HEK293 (cell line): ENCODE measurements at regions not wholly inside any gene's neighbourhood (a gene's known extent, or its start where the extent isn't known, plus 50 kb on each side); places are given as distances from the start of the nearest gene placed in this dataset.
A peak's percentile ranks its signal among the peaks of the same experiment; 100 is the strongest.

Source experiments
- CTCF ChIA-PET: fragments of 350-600 bp; formaldehyde crosslinking; extraction: SDS; loops from one replicate; lab custom pipeline; 2021; ENCODE audit warnings: antibody characterized with exemption; lab: Yijun Ruan, JAX
- POLR2A ChIA-PET: fragments of 300-600 bp; formaldehyde crosslinking; extraction: SDS; loops from one replicate; lab custom pipeline; 2020; ENCODE audit warnings: antibody characterized with exemption, inconsistent platforms; lab: Yijun Ruan, JAX
- H3K27ac ChIP-seq: fragments of 200-500 bp; sonication (Bioruptor generic); 2 replicates; pipeline ENCODE4 v1.5.1; 2014; ENCODE audit warnings: low read depth, low read length, control low read depth, inconsistent platforms; ENCODE audit errors: extremely low read depth
- H3K36me3 ChIP-seq, 2 experiments: fragments of 200-500 bp in 1 of 2; sonication (Bioruptor generic) in 1 of 2; 1 replicate in 1 of 2; 2 replicates in 1 of 2; pipeline ENCODE4 v1.5.1; 2014 to 2017; ENCODE audit warnings: inconsistent platforms in 2 of 2, low read length in 2 of 2; ENCODE audit not compliant: control insufficient read depth in 2 of 2, insufficient read depth in 1 of 2
- H3K4me1 ChIP-seq: fragments of 200-500 bp; sonication (Bioruptor generic); 2 replicates; pipeline ENCODE4 v1.5.1; 2014; ENCODE audit warnings: mild to moderate bottlenecking, low read length, inconsistent platforms; ENCODE audit not compliant: control insufficient read depth, insufficient read depth
- H3K4me3 ChIP-seq: 2 replicates; pipeline ENCODE4 v1.5.1; 2011; ENCODE audit warnings: low read depth, mild to moderate bottlenecking, control low read depth, low read length, moderate library complexity
- H3K9me3 ChIP-seq: fragments of 200-500 bp; sonication (Bioruptor generic); 2 replicates; pipeline ENCODE4 v1.5.1; 2014; ENCODE audit warnings: low read depth, low read length, inconsistent platforms; ENCODE audit not compliant: control insufficient read depth, insufficient read depth
- GLI2 ChIP-seq: fragments of 450-650 bp; formaldehyde crosslinking; IDR thresholded peaks from 2 replicates; pipeline ENCODE4; 2017; ENCODE audit warnings: missing biosample characterization, missing genetic modification characterization, low read depth, borderline replicate concordance
- IKZF3 ChIP-seq: fragments of 450-650 bp; IDR thresholded peaks from 2 replicates; pipeline ENCODE4 v1.5.0; 2018; ENCODE audit warnings: missing biosample characterization, mild to moderate bottlenecking, missing genetic modification characterization, moderate library complexity
- ZIC2 ChIP-seq: fragments of 450-650 bp; formaldehyde crosslinking; IDR thresholded peaks from 2 replicates; pipeline ENCODE4 v1.5.1; 2016; ENCODE audit warnings: missing biosample characterization, missing genetic modification characterization
- ZNF146 ChIP-seq: fragments of 450-650 bp; formaldehyde crosslinking; IDR thresholded peaks from 2 replicates; pipeline ENCODE4 v1.5.1; 2016; ENCODE audit warnings: missing biosample characterization, missing genetic modification characterization
- ZNF214 ChIP-seq: fragments of 450-650 bp; formaldehyde crosslinking; IDR thresholded peaks from 2 replicates; pipeline ENCODE4 v1.5.1; 2017; ENCODE audit warnings: missing biosample characterization, mild to moderate bottlenecking, missing genetic modification characterization, borderline replicate concordance
- ZNF423 ChIP-seq: fragments of 450-650 bp; formaldehyde crosslinking; IDR thresholded peaks from 2 replicates; pipeline ENCODE4 v1.5.1; 2016; ENCODE audit warnings: missing biosample characterization, missing genetic modification characterization
- ZNF514 ChIP-seq: fragments of 450-650 bp; formaldehyde crosslinking; IDR thresholded peaks from 2 replicates; pipeline ENCODE4 v1.5.1; 2016; ENCODE audit warnings: missing biosample characterization, missing genetic modification characterization
- ZNF777 ChIP-seq: fragments of 450-650 bp; formaldehyde crosslinking; IDR thresholded peaks from 2 replicates; pipeline ENCODE4 v1.5.1; 2017; ENCODE audit warnings: missing biosample characterization, missing genetic modification characterization, borderline replicate concordance
- TF ChIP-seq, protein P1 (sequence below): fragments of 450-650 bp; formaldehyde crosslinking; conservative IDR thresholded peaks from 2 replicates; pipeline ENCODE4 v1.5.1; 2016; ENCODE audit warnings: low read depth, missing biosample characterization, missing genetic modification characterization
- TF ChIP-seq, protein P2 (sequence below): fragments of 450-650 bp; formaldehyde crosslinking; IDR thresholded peaks from 2 replicates; pipeline ENCODE4 v1.5.1; 2016; ENCODE audit warnings: missing biosample characterization, missing genetic modification characterization
- TF ChIP-seq, protein P3 (sequence below): fragments of 450-650 bp; formaldehyde crosslinking; IDR thresholded peaks from 2 replicates; pipeline ENCODE4 v1.5.1; 2016; ENCODE audit warnings: missing biosample characterization, missing genetic modification characterization
- TF ChIP-seq, protein P4 (sequence below): fragments of 450-650 bp; formaldehyde crosslinking; IDR thresholded peaks from 2 replicates; pipeline ENCODE4 v1.5.1; 2016; ENCODE audit warnings: missing biosample characterization, missing genetic modification characterization
- TF ChIP-seq, protein P5 (sequence below): fragments of 450-650 bp; formaldehyde crosslinking; IDR thresholded peaks from 2 replicates; pipeline ENCODE4 v1.5.0; 2017; ENCODE audit warnings: missing biosample characterization, missing genetic modification characterization, borderline replicate concordance

DNA sequence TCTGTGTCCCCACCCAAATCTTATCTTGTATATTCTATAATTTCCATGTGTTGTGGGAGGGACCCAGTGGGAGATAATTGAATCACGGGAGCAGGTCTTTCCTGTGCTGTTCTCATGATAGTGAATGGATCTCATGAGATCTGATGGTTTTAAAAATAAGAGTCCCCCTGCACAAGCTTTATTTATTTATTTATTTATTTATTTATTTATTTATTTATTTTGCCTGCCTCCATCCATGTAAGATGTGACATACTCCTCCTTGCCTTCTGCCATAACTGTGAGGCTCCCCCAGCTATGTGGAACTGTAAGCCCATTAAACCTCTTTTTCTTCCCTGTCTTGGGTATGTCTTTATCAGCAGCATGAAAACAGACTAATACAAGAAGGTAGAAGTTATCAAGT lies 579.1 kb upstream of the GRM3 start (continued):
- TF ChIP-seq, protein P1, sequence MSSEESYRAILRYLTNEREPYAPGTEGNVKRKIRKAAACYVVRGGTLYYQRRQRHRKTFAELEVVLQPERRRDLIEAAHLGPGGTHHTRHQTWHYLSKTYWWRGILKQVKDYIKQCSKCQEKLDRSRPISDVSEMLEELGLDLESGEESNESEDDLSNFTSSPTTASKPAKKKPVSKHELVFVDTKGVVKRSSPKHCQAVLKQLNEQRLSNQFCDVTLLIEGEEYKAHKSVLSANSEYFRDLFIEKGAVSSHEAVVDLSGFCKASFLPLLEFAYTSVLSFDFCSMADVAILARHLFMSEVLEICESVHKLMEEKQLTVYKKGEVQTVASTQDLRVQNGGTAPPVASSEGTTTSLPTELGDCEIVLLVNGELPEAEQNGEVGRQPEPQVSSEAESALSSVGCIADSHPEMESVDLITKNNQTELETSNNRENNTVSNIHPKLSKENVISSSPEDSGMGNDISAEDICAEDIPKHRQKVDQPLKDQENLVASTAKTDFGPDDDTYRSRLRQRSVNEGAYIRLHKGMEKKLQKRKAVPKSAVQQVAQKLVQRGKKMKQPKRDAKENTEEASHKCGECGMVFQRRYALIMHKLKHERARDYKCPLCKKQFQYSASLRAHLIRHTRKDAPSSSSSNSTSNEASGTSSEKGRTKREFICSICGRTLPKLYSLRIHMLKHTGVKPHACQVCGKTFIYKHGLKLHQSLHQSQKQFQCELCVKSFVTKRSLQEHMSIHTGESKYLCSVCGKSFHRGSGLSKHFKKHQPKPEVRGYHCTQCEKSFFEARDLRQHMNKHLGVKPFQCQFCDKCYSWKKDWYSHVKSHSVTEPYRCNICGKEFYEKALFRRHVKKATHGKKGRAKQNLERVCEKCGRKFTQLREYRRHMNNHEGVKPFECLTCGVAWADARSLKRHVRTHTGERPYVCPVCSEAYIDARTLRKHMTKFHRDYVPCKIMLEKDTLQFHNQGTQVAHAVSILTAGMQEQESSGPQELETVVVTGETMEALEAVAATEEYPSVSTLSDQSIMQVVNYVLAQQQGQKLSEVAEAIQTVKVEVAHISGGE (tag by site-specific recombination): peak; percentile 43

DNA sequence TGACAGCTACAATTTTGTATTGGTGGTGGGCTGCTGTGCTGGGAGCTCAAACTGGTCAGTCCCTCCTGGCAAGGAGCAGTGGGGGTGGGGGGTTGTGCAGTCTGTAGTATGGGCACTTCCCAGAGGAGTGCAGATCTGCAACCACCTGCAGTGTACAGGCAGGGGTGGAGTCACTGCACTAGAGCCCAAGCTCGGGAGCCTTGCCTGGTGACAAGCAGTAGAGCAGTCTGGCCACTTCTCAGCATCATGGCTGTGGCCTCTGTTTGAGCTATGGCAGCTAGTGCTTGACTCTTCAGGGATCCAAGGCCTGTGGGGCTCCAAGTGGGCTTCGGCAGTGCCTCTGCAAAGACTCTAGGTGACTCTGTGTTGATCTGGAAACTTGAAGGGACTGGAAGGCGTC lies 585.1 kb upstream of the GRM3 start:
- no peak for TF ChIP-seq ZNF146 (tag by site-specific recombination)
- TF ChIP-seq ZNF423 (tag by site-specific recombination): no peak
- TF ChIP-seq ZNF514 (tag by site-specific recombination): no peak
- no peak overlapping the region for H3K4me3 ChIP-seq
- no peak overlapping the region for H3K27ac ChIP-seq
- no peaks in the 10 kb centered on the region for H3K4me1 ChIP-seq
- POLR2A ChIA-PET: no interaction called here
- no peaks in the 10 kb centered on the region for H3K9me3 ChIP-seq
- no peaks in the 10 kb centered on the region for H3K36me3 ChIP-seq
- CTCF ChIA-PET: interaction anchor here (0.6 kb wide), 1 partner anchor 1291 kb away, joined by 3 read pairs; no protein-coding TSS in a partner anchor

DNA sequence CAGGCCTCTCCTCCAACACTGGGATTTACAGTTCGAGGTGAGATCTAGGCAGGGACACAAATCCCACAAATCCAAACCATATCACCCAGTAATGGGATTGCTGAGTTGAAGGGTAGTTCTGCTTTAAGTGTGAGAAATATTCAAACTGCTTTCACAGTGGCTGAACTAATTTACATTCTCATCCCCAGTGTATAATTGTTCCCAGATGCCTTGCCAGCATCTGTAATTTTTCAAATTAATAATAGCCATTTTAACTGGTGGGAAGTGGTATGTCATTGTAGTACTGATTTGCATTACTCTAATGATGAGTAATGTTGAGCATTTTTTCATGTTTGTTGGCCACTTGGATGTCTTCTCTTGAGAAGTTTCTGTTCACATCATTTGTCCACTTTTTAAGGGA lies 592.8 kb upstream of the GRM3 start:
- H3K9me3 ChIP-seq: no peaks in the 10 kb centered on the region
- ChIA-PET POLR2A (no interaction called here), CTCF (no interaction called here)
- no peaks in the 10 kb centered on the region for H3K4me1 ChIP-seq
- H3K36me3 ChIP-seq: no peaks in the 10 kb centered on the region
- no peak for TF ChIP-seq ZIC2 (tag by site-specific recombination)
- TF ChIP-seq, protein P2, sequence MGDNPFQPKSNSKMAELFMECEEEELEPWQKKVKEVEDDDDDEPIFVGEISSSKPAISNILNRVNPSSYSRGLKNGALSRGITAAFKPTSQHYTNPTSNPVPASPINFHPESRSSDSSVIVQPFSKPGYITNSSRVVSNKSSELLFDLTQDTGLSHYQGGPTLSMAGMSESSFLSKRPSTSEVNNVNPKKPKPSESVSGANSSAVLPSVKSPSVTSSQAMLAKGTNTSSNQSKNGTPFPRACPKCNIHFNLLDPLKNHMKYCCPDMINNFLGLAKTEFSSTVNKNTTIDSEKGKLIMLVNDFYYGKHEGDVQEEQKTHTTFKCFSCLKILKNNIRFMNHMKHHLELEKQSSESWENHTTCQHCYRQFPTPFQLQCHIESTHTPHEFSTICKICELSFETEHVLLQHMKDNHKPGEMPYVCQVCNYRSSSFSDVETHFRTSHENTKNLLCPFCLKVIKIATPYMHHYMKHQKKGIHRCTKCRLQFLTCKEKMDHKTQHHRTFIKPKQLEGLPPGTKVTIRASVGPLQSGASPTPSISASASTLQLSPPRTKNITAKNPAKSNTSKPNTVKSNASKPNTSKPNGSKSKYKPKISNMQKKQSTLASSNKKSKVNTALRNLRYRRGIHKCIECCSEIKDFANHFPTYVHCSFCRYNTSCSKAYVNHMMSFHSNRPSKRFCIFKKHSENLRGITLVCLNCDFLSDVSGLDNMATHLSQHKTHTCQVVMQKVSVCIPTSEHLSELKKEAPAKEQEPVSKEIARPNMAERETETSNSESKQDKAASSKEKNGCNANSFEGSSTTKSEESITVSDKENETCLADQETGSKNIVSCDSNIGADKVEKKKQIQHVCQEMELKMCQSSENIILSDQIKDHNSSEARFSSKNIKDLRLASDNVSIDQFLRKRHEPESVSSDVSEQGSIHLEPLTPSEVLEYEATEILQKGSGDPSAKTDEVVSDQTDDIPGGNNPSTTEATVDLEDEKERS (tag by site-specific recombination): no peak
- no peak for TF ChIP-seq GLI2 (tag by site-specific recombination)
- TF ChIP-seq ZNF777: no peak
- TF ChIP-seq, protein P3, sequence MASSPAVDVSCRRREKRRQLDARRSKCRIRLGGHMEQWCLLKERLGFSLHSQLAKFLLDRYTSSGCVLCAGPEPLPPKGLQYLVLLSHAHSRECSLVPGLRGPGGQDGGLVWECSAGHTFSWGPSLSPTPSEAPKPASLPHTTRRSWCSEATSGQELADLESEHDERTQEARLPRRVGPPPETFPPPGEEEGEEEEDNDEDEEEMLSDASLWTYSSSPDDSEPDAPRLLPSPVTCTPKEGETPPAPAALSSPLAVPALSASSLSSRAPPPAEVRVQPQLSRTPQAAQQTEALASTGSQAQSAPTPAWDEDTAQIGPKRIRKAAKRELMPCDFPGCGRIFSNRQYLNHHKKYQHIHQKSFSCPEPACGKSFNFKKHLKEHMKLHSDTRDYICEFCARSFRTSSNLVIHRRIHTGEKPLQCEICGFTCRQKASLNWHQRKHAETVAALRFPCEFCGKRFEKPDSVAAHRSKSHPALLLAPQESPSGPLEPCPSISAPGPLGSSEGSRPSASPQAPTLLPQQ (tag by site-specific recombination): no peak
- no peak for TF ChIP-seq IKZF3
- TF ChIP-seq, protein P4, sequence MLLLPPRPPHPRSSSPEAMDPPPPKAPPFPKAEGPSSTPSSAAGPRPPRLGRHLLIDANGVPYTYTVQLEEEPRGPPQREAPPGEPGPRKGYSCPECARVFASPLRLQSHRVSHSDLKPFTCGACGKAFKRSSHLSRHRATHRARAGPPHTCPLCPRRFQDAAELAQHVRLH (tag by site-specific recombination): no peak
- TF ChIP-seq, protein P5, sequence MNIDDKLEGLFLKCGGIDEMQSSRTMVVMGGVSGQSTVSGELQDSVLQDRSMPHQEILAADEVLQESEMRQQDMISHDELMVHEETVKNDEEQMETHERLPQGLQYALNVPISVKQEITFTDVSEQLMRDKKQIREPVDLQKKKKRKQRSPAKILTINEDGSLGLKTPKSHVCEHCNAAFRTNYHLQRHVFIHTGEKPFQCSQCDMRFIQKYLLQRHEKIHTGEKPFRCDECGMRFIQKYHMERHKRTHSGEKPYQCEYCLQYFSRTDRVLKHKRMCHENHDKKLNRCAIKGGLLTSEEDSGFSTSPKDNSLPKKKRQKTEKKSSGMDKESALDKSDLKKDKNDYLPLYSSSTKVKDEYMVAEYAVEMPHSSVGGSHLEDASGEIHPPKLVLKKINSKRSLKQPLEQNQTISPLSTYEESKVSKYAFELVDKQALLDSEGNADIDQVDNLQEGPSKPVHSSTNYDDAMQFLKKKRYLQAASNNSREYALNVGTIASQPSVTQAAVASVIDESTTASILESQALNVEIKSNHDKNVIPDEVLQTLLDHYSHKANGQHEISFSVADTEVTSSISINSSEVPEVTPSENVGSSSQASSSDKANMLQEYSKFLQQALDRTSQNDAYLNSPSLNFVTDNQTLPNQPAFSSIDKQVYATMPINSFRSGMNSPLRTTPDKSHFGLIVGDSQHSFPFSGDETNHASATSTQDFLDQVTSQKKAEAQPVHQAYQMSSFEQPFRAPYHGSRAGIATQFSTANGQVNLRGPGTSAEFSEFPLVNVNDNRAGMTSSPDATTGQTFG (tag by site-specific recombination): no peak
- no peak for TF ChIP-seq ZNF214 (tag by site-specific recombination)
- no peak overlapping the region for H3K27ac ChIP-seq
- H3K4me3 ChIP-seq: no peak overlapping the region
